HUES48 (cell line): ENCODE measurements at regions not wholly inside any gene's neighbourhood (a gene's known extent, or its start where the extent isn't known, plus 50 kb on each side); places are given as distances from the start of the nearest gene placed in this dataset.
"Not testable (repeated sequence)": the region's sequence is repeated elsewhere in the genome, so short reads cannot be mapped to it uniquely, and the experiment has no call there.

Experiments
- H3K27ac ChIP-seq: one replicate; pipeline ENCODE4 v1.7.0; 2013; ENCODE audit warnings: low read depth, low read length, inconsistent platforms
- H3K27me3 ChIP-seq: 2 replicates; pipeline ENCODE4 v1.6.1; 2013; ENCODE audit warnings: mild to moderate bottlenecking, low read length; ENCODE audit not compliant: control insufficient read depth, insufficient read depth
- H3K36me3 ChIP-seq: 2 replicates; pipeline ENCODE4 v1.6.1; 2013; ENCODE audit warnings: low read length; ENCODE audit not compliant: control insufficient read depth, insufficient read depth
- H3K4me1 ChIP-seq: 2 replicates; pipeline ENCODE4 v1.6.1; 2013; ENCODE audit warnings: mild to moderate bottlenecking, low read length; ENCODE audit not compliant: control insufficient read depth, insufficient read depth
- H3K4me3 ChIP-seq: 2 replicates; pipeline ENCODE4 v1.5.1; 2013; ENCODE audit warnings: mild to moderate bottlenecking, low read depth, low read length
- H3K9ac ChIP-seq: 2 replicates; pipeline ENCODE4 v1.6.1; 2013; ENCODE audit warnings: mild to moderate bottlenecking, low read depth, low read length, moderate library complexity
- H3K9me3 ChIP-seq: 2 replicates; pipeline ENCODE4 v1.6.1; 2013; ENCODE audit warnings: low read length; ENCODE audit not compliant: control insufficient read depth, insufficient read depth

DNA sequence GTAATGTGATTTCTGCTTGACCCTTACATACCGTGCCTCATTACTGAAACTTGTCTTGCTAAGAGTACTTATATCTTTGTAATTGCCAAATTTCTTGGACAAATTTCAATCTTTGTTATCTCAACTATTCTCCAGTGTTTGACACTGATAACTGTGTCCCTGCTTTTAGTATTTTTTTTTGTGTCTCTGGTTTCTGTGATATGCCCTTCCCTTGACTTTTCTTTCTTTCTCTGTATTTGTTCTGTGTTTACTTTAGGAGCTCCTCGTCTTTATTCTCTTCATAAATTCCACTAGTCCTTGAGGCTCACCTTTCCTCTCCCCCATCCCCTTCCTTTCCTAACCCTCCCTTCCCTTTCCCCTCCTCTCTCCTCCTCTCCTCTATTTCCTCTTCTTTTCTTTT, 123.7 kb upstream of the FBXL17 start:
- no peaks in the 10 kb centered on the region for H3K36me3 ChIP-seq
- no peaks in the 10 kb centered on the region for H3K27me3 ChIP-seq
- no peak overlapping the region for H3K9ac ChIP-seq
- H3K4me3 ChIP-seq = no peak overlapping the region
- no peak overlapping the region for H3K27ac ChIP-seq
- H3K4me1 ChIP-seq = no peaks in the 10 kb centered on the region
- 0 out of 2 replicates have a peak, but pooled peaks cover 2% of the 10 kb centered on the region for H3K9me3 ChIP-seq

- H3K27ac ChIP-seq = no peak overlapping the region
- peaks cover 8% of the 10 kb centered on the region; the same call in 1 of the 2 replicates for H3K9me3 ChIP-seq
- H3K9ac ChIP-seq = no peak overlapping the region
- no peaks in the 10 kb centered on the region for H3K27me3 ChIP-seq
- H3K36me3 ChIP-seq = no peaks in the 10 kb centered on the region
- no peak overlapping the region for H3K4me3 ChIP-seq
- H3K4me1 ChIP-seq = no peaks in the 10 kb centered on the region
Measured at GRCh38 chr5:108504974-108505373, 123.1 kb upstream of the FBXL17 start.

DNA sequence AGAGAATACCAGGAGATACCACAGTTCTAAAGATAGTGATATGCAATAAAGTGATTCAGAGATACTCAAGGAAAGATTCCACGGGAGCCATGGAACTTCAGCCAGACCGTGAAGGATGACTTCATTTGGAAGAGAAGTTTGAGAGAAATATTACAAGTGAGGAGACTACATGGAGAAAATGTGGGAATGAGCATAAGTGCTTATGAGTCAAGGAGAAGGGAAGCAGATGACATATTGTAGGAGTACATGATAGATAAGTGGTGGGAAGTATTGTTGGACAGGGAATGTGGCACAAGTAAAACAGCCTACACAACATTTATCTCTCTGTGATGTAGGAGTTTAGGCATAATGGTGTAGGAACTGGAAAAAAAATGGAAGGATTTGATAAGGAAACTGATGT, 122.1 kb upstream of the FBXL17 start:
- Histone ChIP-seq H3K4me3 (no peak overlapping the region), H3K9ac (no peak overlapping the region), H3K27ac (no peak overlapping the region), H3K36me3 (no peaks in the 10 kb centered on the region), H3K27me3 (no peaks in the 10 kb centered on the region), H3K4me1 (no peaks in the 10 kb centered on the region), H3K9me3 (peaks cover 10% of the 10 kb centered on the region; the same call in 1 of the 2 replicates)

- not testable (repeated sequence) for H3K4me1 ChIP-seq, H3K4me3 ChIP-seq, H3K36me3 ChIP-seq, H3K27ac ChIP-seq, H3K27me3 ChIP-seq, H3K9ac ChIP-seq, H3K9me3 ChIP-seq
Measured at GRCh38 chr5:108495615-108496014, 113.7 kb upstream of the FBXL17 start.

- H3K9me3 ChIP-seq = no peaks in the 10 kb centered on the region
Measured at GRCh38 chr5:108487951-108488350, 106.1 kb upstream of the FBXL17 start.

GRCh38 chr5:108484035-108484434, 102.1 kb upstream of the FBXL17 start:
- H3K36me3 ChIP-seq = no peaks in the 10 kb centered on the region
- H3K27me3 ChIP-seq = no peaks in the 10 kb centered on the region
- no peak overlapping the region for H3K27ac ChIP-seq
- no peak overlapping the region for H3K4me3 ChIP-seq
- no peaks in the 10 kb centered on the region for H3K4me1 ChIP-seq
- no peaks in the 10 kb centered on the region for H3K9me3 ChIP-seq
- no peak overlapping the region for H3K9ac ChIP-seq

More at GRCh38 chr5:108487951-108488350, 106.1 kb upstream of the FBXL17 start:
- Histone ChIP-seq H3K27me3 (no peaks in the 10 kb centered on the region), H3K36me3 (no peaks in the 10 kb centered on the region), H3K9ac (no peak overlapping the region), H3K4me1 (no peaks in the 10 kb centered on the region), H3K27ac (no peak overlapping the region), H3K4me3 (no peak overlapping the region)

GRCh38 chr5:108481355-108481931, 99.5 kb upstream of the FBXL17 start:
- Histone ChIP-seq H3K4me3 (no peak overlapping the region), H3K36me3 (no peaks in the 10 kb centered on the region), H3K9me3 (no peaks in the 10 kb centered on the region), H3K27ac (no peak overlapping the region), H3K9ac (no peak overlapping the region), H3K27me3 (no peaks in the 10 kb centered on the region), H3K4me1 (no peaks in the 10 kb centered on the region)

DNA sequence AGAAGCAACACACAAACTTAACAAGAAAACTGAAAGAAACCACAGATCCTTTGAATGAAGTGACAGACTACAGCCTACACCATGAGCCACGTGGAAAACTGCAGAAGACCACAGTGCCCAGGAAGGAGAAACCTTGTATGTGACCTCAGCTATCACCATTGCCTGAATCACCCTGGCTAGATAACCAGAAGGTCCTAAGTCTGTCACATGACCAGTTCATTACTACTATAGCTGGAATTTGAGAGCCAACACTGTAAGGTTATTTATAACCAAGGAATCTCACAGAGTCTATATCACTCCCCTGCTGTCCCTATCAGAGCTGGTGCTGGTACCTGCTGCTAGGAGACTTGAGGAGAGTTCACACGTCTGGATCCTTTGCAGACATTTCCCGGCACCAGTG, 90.3 kb upstream of the FBXL17 start:
- H3K27me3 ChIP-seq = no peaks in the 10 kb centered on the region
- no peak overlapping the region for H3K27ac ChIP-seq
- no peaks in the 10 kb centered on the region; the same call in 1 of the 2 replicates for H3K9me3 ChIP-seq
- H3K36me3 ChIP-seq = no peaks in the 10 kb centered on the region
- H3K9ac ChIP-seq = no peak overlapping the region
- no peak overlapping the region for H3K4me3 ChIP-seq
- H3K4me1 ChIP-seq = no peaks in the 10 kb centered on the region

- no peak overlapping the region for H3K27ac ChIP-seq
- no peaks in the 10 kb centered on the region for H3K4me1 ChIP-seq
- no peak overlapping the region for H3K4me3 ChIP-seq
- no peaks in the 10 kb centered on the region for H3K36me3 ChIP-seq
- no peaks in the 10 kb centered on the region for H3K9me3 ChIP-seq
- no peak overlapping the region for H3K9ac ChIP-seq
- H3K27me3 ChIP-seq = no peaks in the 10 kb centered on the region
Measured at GRCh38 chr5:108467563-108467962, 85.7 kb upstream of the FBXL17 start.

DNA sequence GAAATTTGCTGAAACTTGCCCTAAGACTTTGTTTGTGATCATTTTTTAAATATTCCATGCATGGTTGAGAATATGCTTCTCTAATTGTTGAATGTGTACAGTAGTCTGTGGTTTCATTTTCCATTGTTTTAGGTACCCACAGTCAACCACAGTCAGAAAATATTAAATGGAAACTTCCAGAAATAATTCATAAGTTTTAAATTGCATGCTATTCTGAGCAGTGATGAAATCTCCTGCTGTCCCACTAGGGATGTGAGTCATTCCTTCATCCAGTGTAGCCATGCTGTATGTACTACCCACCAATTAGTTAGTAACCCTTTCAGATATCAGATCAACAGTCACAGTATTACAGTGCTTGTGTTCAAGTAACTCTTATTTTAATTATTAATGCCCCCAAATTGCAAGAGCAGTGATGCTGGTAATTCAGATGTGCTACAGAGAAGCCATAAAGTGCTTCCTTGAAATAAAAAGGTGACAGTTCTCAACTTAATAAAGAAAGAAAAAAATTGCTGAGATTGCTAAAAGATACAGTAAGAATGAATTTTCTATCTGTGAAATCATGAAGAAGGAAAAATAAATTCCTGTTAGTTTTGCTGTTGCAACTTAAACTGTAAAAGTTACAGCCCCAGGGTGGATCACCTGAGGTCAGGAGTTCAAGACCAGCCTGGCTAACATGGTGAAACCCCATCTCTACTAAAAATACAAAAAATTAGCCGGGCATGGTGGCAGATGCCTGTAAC, 79.9 kb upstream of the FBXL17 start:
- Histone ChIP-seq H3K27ac (no peak overlapping the region), H3K4me1 (no peaks in the 10 kb centered on the region), H3K9me3 (no peaks in the 10 kb centered on the region), H3K4me3 (no peak overlapping the region), H3K27me3 (no peaks in the 10 kb centered on the region), H3K9ac (no peak overlapping the region), H3K36me3 (no peaks in the 10 kb centered on the region)

DNA sequence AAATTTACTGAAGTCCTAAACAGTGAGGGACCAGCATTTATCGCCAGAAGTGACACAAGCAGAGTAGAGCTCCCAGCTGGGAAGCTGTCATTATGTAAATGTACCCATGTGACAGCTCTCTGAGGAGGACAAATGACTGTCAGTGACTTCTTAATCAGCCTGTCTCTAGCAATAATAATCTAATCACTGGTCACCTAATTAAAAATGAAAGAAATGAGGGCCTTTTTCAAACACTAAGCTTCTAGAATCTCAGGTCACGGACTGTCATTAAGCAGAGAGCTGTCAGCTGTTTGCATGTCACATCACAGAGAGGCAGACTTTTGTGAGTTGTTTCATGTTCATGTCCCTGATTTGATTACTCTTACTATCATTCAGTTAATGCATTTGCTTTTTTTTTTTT, 77.9 kb upstream of the FBXL17 start:
- Histone ChIP-seq H3K4me3 (no peak overlapping the region), H3K27me3 (no peaks in the 10 kb centered on the region), H3K9me3 (no peaks in the 10 kb centered on the region; the same call in 1 of the 2 replicates), H3K4me1 (no peaks in the 10 kb centered on the region), H3K9ac (no peak overlapping the region), H3K36me3 (no peaks in the 10 kb centered on the region), H3K27ac (no peak overlapping the region)
